GM23338 (cell line): ENCODE measurements at regions not wholly inside any gene's neighbourhood (a gene's known extent, or its start where the extent isn't known, plus 50 kb on each side); places are given as distances from the start of the nearest gene placed in this dataset.

Experiments
- ATAC-seq: fragments of 200-7000 bp; cut with Tn5 transposase; 3 replicates; pipeline ENCODE4 v1.9.1; 2020
- DNase-seq: peaks from one replicate; pipeline ENCODE4 v3.0.0-alpha.2; 2015; ENCODE audit warnings: low spot score
- H2AFZ ChIP-seq: fragments of 200-600 bp; sonication (generic); 2 replicates; pipeline ENCODE4 v1.8.0; 2016; ENCODE audit warnings: antibody characterized with exemption, mild to moderate bottlenecking, moderate library complexity
- H3F3A ChIP-seq: fragments of 200-600 bp; sonication (generic); replicated peaks from 2 replicates; pipeline ENCODE4 v1.8.0; 2017; ENCODE audit warnings: antibody characterized with exemption, mixed run types, low read depth
- H3K27ac ChIP-seq: fragments of 200-600 bp; sonication (generic); 2 replicates; pipeline ENCODE4 v1.6.1; 2016; ENCODE audit warnings: low read depth
- H3K27me3 ChIP-seq: fragments of 200-600 bp; sonication (generic); 2 replicates; pipeline ENCODE4 v1.8.0; 2016; ENCODE audit warnings: mild to moderate bottlenecking, mixed run types, moderate library complexity; ENCODE audit not compliant: insufficient read depth
- H3K36me3 ChIP-seq: fragments of 200-600 bp; sonication (generic); 2 replicates; pipeline ENCODE4 v1.8.0; 2016; ENCODE audit warnings: mild to moderate bottlenecking; ENCODE audit not compliant: insufficient read depth
- H3K4me1 ChIP-seq: fragments of 200-600 bp; sonication (generic); 2 replicates; pipeline ENCODE4 v1.8.0; 2016; ENCODE audit warnings: mild to moderate bottlenecking, moderate library complexity; ENCODE audit not compliant: insufficient read depth
- H3K4me2 ChIP-seq: fragments of 200-600 bp; sonication (generic); 2 replicates; pipeline ENCODE4 v1.7.1; 2017; ENCODE audit warnings: mixed run types
- H3K4me3 ChIP-seq: fragments of 200-600 bp; sonication (generic); 2 replicates; pipeline ENCODE4 v1.6.1; 2016; ENCODE audit warnings: mixed run types
- H3K79me2 ChIP-seq: fragments of 200-600 bp; sonication (generic); replicated peaks from 2 replicates; pipeline ENCODE4 v1.8.0; 2017; ENCODE audit warnings: mild to moderate bottlenecking; ENCODE audit not compliant: insufficient read depth
- H3K9me2 ChIP-seq: fragments of 200-600 bp; sonication (generic); 2 replicates; pipeline ENCODE4 v1.8.0; 2017; ENCODE audit not compliant: insufficient read depth
- H4K20me1 ChIP-seq: fragments of 200-600 bp; sonication (generic); replicated peaks from 2 replicates; pipeline ENCODE4 v1.8.0; 2017; ENCODE audit warnings: mild to moderate bottlenecking; ENCODE audit not compliant: insufficient read depth
- H3K27ac Mint-ChIP-seq: 2 replicates; pipeline ENCODE4 v1.8.0; 2020; ENCODE audit warnings: inconsistent platforms, mild to moderate bottlenecking, moderate library complexity, mixed read lengths
- H3K27me3 Mint-ChIP-seq: 3 replicates; pipeline ENCODE4 v1.8.0; 2022; ENCODE audit warnings: low read depth, mild to moderate bottlenecking, moderate library complexity, mixed read lengths, inconsistent platforms; ENCODE audit not compliant: insufficient read depth, poor library complexity
- H3K36me3 Mint-ChIP-seq: 3 replicates; pipeline ENCODE4 v1.8.0; 2021; ENCODE audit warnings: low read depth, mild to moderate bottlenecking, inconsistent platforms, moderate library complexity, mixed read lengths
- H3K4me1 Mint-ChIP-seq: 3 replicates; pipeline ENCODE4 v1.8.0; 2020; ENCODE audit warnings: mild to moderate bottlenecking, inconsistent platforms, mixed read lengths
- H3K4me3 Mint-ChIP-seq: 3 replicates; pipeline ENCODE4 v1.8.0; 2021; ENCODE audit warnings: moderate library complexity, mild to moderate bottlenecking, inconsistent platforms, mixed read lengths
- H3K9me3 Mint-ChIP-seq: 3 replicates; pipeline ENCODE4 v1.8.0; 2020; ENCODE audit warnings: moderate library complexity, mild to moderate bottlenecking, inconsistent platforms, mixed read lengths
- CREB1 ChIP-seq: fragments of 250-450 bp; sonication (Bioruptor Pico); IDR thresholded peaks from 2 replicates; pipeline ENCODE4 v1.5.0; 2020; ENCODE audit warnings: low read depth, mild to moderate bottlenecking, moderate library complexity
- ETS1 ChIP-seq: IDR thresholded peaks from 2 replicates; pipeline ENCODE4 v1.6.1; 2016; ENCODE audit warnings: antibody characterized with exemption
- EZH2phosphoT487 ChIP-seq: fragments of 200-600 bp; sonication (generic); IDR thresholded peaks from one replicate; pipeline ENCODE4 v1.8.1; 2018; ENCODE audit warnings: antibody characterized with exemption; ENCODE audit not compliant: unreplicated experiment
- JUNB ChIP-seq: IDR thresholded peaks from one replicate; pipeline ENCODE4 v1.6.1; 2016; ENCODE audit warnings: antibody characterized with exemption; ENCODE audit not compliant: unreplicated experiment
- POLR2AphosphoS5 ChIP-seq: IDR thresholded peaks from 2 replicates; pipeline ENCODE4 v1.6.1; 2016; ENCODE audit warnings: antibody characterized with exemption, low read depth
- REST ChIP-seq: IDR thresholded peaks from one replicate; pipeline ENCODE4 v1.6.1; 2018; ENCODE audit warnings: antibody characterized with exemption; ENCODE audit not compliant: unreplicated experiment
- STAT1 ChIP-seq: IDR thresholded peaks from one replicate; pipeline ENCODE4 v1.6.1; 2016; ENCODE audit warnings: antibody characterized with exemption; ENCODE audit not compliant: unreplicated experiment
- ZNF114 ChIP-seq: fragments of 250-450 bp; sonication (Bioruptor Pico); IDR thresholded peaks from 2 replicates; pipeline ENCODE4 v1.5.0; 2020; ENCODE audit warnings: mild to moderate bottlenecking, moderate library complexity
- ZNF331 ChIP-seq: fragments of 250-450 bp; sonication (Bioruptor Pico); IDR thresholded peaks from 2 replicates; pipeline ENCODE4 v1.5.0; 2020; ENCODE audit warnings: low read depth, mild to moderate bottlenecking, moderate library complexity

DNA sequence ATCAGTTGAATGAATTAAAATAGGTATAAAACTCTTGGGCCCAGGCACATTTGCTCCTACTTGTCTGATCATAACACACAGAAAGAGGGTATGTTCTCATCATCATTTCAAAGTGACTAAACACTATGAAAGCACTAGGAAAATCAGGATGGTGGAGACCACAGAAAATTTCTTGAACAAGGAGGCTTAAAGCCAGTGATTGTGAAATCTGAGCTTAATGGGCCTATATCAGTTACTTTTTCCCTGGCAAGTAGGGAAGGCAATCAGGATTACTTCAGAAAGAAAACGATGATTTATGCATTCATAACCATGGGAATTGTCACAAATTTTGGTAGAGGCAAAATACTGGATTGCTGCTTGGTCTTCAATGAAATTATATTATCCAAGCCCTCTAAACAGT lies 434.4 kb upstream of the CNTN4 start:
- no peak overlapping the region for H3K27ac ChIP-seq
- H3K9me2 ChIP-seq: no peaks in the 10 kb centered on the region
- ATAC-seq (no peak), DNase-seq (no peak)
- H2AFZ ChIP-seq: no peak overlapping the region
- Mint-ChIP-seq H3K27ac (no peak overlapping the region), H3K36me3 (peaks cover 12% of the 10 kb centered on the region; the same call in 2 of the 3 replicates), H3K4me3 (no peak overlapping the region), H3K9me3 (peaks cover 87% of the 10 kb centered on the region), H3K4me1 (no peaks in the 10 kb centered on the region), H3K27me3 (no peaks in the 10 kb centered on the region)
- no peaks in the 10 kb centered on the region for H4K20me1 ChIP-seq
- no peaks in the 10 kb centered on the region for H3K4me1 ChIP-seq
- no peaks in the 10 kb centered on the region for H3F3A ChIP-seq
- no peak overlapping the region for H3K4me3 ChIP-seq
- H3K4me2 ChIP-seq: no peak overlapping the region
- no peak for TF ChIP-seq JUNB
- TF ChIP-seq ETS1: no peak
- no peak for TF ChIP-seq POLR2AphosphoS5
- no peak for TF ChIP-seq CREB1 (CRISPR knock-in tag)
- TF ChIP-seq STAT1: no peak
- TF ChIP-seq REST: no peak
- no peak for TF ChIP-seq ZNF114 (CRISPR knock-in tag)
- no peak for TF ChIP-seq EZH2phosphoT487
- H3K36me3 ChIP-seq: no peaks in the 10 kb centered on the region
- H3K27me3 ChIP-seq: no peaks in the 10 kb centered on the region
- H3K79me2 ChIP-seq: no peaks in the 10 kb centered on the region

DNA sequence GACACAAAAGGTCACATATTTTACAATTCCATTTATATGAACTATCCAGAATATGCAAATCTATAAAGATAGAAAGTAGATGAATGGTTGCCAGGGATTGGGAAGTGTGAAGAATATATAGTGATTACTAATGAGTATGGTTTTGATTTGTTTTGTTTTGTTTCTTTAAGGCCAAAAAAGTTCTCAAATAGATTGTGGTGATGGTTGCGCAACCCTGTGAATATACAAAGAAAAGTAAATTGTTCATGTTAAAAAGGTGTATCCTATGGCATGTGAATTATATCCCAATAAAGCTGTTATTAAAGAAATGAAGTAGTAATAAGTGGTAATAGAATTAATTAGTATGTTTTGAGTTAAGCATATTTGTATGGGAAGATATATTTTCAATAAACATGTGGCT lies 431.8 kb upstream of the CNTN4 start:
- Mint-ChIP-seq H3K9me3 (peaks cover 80% of the 10 kb centered on the region), H3K27ac (no peak overlapping the region), H3K27me3 (no peaks in the 10 kb centered on the region), H3K4me1 (no peaks in the 10 kb centered on the region), H3K4me3 (no peak overlapping the region), H3K36me3 (peaks cover 14% of the 10 kb centered on the region; the same call in 2 of the 3 replicates)
- Histone ChIP-seq H2AFZ (no peak overlapping the region), H3K4me3 (no peak overlapping the region), H3K9me2 (no peaks in the 10 kb centered on the region), H3F3A (no peaks in the 10 kb centered on the region), H3K36me3 (no peaks in the 10 kb centered on the region), H3K27ac (no peak overlapping the region), H3K4me1 (no peaks in the 10 kb centered on the region), H3K4me2 (no peak overlapping the region), H3K27me3 (no peaks in the 10 kb centered on the region), H3K79me2 (no peaks in the 10 kb centered on the region), H4K20me1 (no peaks in the 10 kb centered on the region)
- DNase-seq: no peak
- TF ChIP-seq ZNF331 (CRISPR knock-in tag): no peak
- no peak for TF ChIP-seq EZH2phosphoT487
- ATAC-seq: no peak
